Stimulated activated effector memory CD8-positive, alpha-beta T cell treated with anti-CD3 and anti-CD28 coated beads, Interleukin-12 subunit alpha, Interleukin-12 subunit beta, amount 100 ng/mL, for 72 hours (primary cell): ENCODE measurements at regions not wholly inside any gene's neighbourhood (a gene's known extent, or its start where the extent isn't known, plus 50 kb on each side); places are given as distances from the start of the nearest gene placed in this dataset.
A peak's percentile ranks its signal among the peaks of the same experiment; 100 is the strongest.
"Not testable (repeated sequence)": the region's sequence is repeated elsewhere in the genome, so short reads cannot be mapped to it uniquely, and the experiment has no call there.

ENCODE experiments used
- ATAC-seq: fragments of 150-1000 bp; cut with Tn5 transposase; 2 replicates; pipeline ENCODE4 v1.10.0; 2021
- DNase-seq, 2 donors: peaks; one replicate each; pipeline ENCODE4 v3.0.0; 2021 to 2022; ENCODE audit warnings: low spot score in 2 of 2
- H3K27ac Mint-ChIP-seq: one replicate; pipeline ENCODE4 v1.8.0; 2022; ENCODE audit warnings: mild to moderate bottlenecking, mixed read lengths
- H3K36me3 Mint-ChIP-seq: one replicate; pipeline ENCODE4 v1.8.0; 2022; ENCODE audit warnings: mild to moderate bottlenecking, mixed read lengths
- H3K4me1 Mint-ChIP-seq: one replicate; pipeline ENCODE4 v1.8.0; 2022; ENCODE audit warnings: mixed read lengths
- H3K4me3 Mint-ChIP-seq: one replicate; pipeline ENCODE4 v1.8.0; 2022; ENCODE audit warnings: mild to moderate bottlenecking, mixed read lengths
- H3K9me3 Mint-ChIP-seq: one replicate; pipeline ENCODE4 v1.8.0; 2022; ENCODE audit warnings: mixed read lengths

DNA sequence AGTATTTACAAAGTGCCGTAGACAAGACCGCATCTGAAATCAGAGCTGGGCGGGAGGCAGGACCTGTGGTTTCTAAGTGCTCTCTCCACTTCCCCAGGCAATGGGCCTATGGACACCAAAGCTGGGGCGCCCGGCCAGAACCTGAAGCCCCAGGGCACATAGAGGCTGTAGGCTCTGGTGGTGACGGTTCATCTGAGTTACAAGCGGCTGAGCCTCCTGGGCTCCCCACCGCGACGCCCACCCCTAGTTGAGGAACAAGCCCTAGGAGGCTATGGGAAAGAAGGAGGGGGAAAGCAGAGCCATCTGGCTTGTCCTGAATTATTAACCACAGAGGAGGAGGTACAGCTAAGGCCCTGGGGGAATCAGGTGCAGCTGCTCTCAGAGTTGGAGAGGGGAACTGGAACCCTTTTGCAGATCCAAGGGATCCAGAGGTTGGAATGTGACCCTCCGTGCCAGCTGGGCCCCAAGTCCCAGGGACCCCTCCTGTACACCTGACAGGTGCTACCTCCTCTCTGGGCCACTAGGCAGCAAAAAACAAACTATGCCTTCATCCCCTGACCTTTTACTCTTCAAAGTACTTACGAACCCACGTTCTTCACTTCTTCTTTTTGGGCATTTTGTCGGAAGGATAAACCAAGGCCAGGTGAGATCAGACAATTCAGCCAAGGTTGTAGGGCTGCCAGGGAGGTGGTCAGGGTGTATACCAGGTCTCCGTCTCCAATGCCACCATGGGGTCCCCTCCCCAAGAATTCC is 77.2 kb downstream of the ARL6IP4 start:
- DNase-seq, result no peak
- no peaks in the 10 kb centered on the region for H3K9me3 Mint-ChIP-seq
- no peak overlapping the region for H3K4me3 Mint-ChIP-seq
- H3K36me3 Mint-ChIP-seq, result no peaks in the 10 kb centered on the region
- peaks cover 11% of the 10 kb centered on the region for H3K4me1 Mint-ChIP-seq
- H3K27ac Mint-ChIP-seq, result no peak overlapping the region
- ATAC-seq, result no peak

DNA sequence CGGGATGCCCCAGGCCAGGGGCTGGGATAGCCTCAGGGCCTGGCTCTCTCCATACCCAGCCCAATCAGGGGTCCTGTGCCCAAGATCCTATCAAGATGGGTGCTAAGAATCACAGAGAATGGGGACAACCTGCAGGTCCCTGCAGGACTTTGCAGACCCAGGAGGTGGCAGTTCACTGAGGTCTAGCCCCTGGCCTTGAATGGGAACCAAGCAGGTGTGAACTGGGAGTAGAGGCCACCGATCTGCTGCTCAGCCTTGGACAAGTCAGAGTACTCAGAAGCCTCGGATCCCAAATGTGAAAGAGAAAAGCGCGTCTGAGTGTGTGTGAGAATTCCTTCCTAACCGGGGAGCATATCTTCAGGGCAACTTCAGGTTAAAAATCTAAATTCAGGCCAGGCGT is 76.2 kb downstream of the ARL6IP4 start:
- DNase-seq (no peak), ATAC-seq (no peak)
- no peaks in the 10 kb centered on the region for H3K36me3 Mint-ChIP-seq
- no peaks in the 10 kb centered on the region for H3K9me3 Mint-ChIP-seq
- H3K27ac Mint-ChIP-seq, result peak overlapping the region; percentile 61
- no peak overlapping the region for H3K4me3 Mint-ChIP-seq
- H3K4me1 Mint-ChIP-seq, result peaks cover 6% of the 10 kb centered on the region

GRCh38 chr12:123056053-123056452 is 75.6 kb downstream of the ARL6IP4 start:
- H3K4me3 Mint-ChIP-seq, result no peak overlapping the region
- DNase-seq (no peak), ATAC-seq (no peak)
- H3K4me1 Mint-ChIP-seq, result peaks cover 6% of the 10 kb centered on the region
- H3K27ac Mint-ChIP-seq, result peak overlapping the region; percentile 61
- H3K36me3 Mint-ChIP-seq, result no peaks in the 10 kb centered on the region
- no peaks in the 10 kb centered on the region for H3K9me3 Mint-ChIP-seq

DNA sequence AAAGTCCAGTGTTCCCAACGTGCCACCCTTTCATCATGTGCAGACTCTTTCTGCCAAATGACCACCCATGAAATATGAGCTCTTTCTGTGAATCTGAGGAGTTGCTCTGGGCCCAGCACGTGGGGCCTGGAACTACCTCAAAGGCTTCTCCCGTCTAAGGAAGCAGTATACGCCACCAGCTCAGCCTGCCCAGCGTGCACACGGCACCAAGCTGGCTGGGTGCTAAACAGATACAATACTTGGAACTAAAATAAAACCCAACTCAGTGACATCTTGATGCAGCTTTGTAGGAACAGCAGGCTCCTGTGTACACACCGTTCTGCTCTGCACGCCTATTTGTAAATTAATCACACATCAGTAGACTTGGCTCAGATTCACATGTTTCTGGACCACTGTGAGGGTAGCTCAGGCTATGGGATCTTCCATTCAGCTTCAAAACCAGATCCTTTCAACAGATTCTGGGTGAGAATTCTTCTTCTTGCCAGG is 74.8 kb downstream of the ARL6IP4 start:
- DNase-seq, result no peak
- Mint-ChIP-seq H3K4me3 (no peak overlapping the region), H3K4me1 (peaks cover 6% of the 10 kb centered on the region), H3K36me3 (no peaks in the 10 kb centered on the region), H3K27ac (no peak overlapping the region), H3K9me3 (no peaks in the 10 kb centered on the region)
- no peak for ATAC-seq

DNA sequence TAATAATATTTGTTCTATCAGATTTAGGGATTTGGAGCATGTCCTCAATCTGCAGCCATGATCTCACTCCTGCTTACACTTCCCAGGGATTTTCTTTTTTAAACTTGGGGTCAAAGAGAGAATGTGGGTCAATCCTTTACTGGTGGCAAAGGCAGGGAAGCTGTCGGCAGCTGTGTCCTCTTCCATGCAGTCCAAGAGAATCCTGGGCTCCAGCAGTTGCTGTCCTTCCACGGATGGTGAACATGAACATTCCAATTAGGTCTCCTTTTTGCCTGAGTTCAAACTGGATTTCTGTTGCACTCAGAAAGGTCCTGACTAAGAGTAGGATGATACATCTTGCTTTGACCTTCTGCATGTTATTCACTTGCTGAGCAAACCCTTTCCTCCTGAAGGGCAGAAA is 73.9 kb downstream of the ARL6IP4 start:
- Mint-ChIP-seq H3K36me3 (no peaks in the 10 kb centered on the region), H3K4me1 (peaks cover 6% of the 10 kb centered on the region), H3K4me3 (no peak overlapping the region), H3K9me3 (no peaks in the 10 kb centered on the region), H3K27ac (no peak overlapping the region)
- ATAC-seq (no peak), DNase-seq (no peak)

DNA sequence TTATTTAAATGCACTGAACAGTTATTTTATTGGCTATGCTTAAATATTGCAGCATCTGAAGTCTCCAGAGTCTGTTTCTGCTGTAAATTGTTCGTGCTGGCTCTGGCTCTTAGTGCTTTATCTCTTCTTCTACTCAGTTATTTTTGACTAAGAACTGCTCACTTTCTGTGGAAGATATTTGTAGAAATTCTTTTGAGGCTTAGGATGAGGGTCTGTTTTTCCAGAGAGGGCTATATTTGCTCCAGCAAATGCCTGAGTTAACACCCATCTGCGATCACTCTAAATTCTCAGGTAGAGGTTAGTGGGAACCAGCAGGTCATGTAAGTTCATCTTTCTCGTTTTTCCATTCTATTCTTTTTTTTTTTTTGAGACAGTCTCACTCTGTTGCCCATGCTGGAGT is 71.1 kb downstream of the ARL6IP4 start:
- Mint-ChIP-seq H3K4me1 (no peaks in the 10 kb centered on the region), H3K36me3 (no peaks in the 10 kb centered on the region), H3K27ac (no peak overlapping the region)

DNA sequence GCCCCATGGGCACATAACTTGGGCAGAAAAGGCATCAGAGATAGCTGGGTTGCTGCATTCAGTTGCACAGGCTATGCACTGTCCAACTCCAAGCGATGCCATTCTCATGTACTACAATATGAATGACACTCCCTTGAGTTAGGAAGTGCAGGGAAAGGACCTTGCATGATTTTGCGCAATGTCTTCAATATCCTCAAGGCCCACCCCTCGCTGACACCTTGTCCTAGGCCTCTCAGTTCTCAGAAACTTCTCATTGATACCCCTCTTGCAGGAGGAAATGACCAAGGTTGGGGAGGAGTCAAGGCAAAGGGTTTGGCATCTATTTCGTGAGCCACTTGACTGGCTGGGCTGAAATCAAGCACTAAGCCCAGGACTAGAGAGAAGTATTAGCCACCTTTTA is 70.4 kb downstream of the ARL6IP4 start:
- no peak for ATAC-seq
- no peaks in the 10 kb centered on the region for H3K9me3 Mint-ChIP-seq
- peaks cover under 1% of the 10 kb centered on the region for H3K4me1 Mint-ChIP-seq
- no peaks in the 10 kb centered on the region for H3K36me3 Mint-ChIP-seq
- no peak overlapping the region for H3K27ac Mint-ChIP-seq
- DNase-seq, result no peak
- H3K4me3 Mint-ChIP-seq, result no peak overlapping the region

More for the DNA sequence above, 71.1 kb downstream of the ARL6IP4 start:
- no peak for DNase-seq
- no peaks in the 10 kb centered on the region for H3K9me3 Mint-ChIP-seq
- ATAC-seq, result no peak
- no peak overlapping the region for H3K4me3 Mint-ChIP-seq

- H3K9me3 Mint-ChIP-seq, result no peaks in the 10 kb centered on the region
- H3K27ac Mint-ChIP-seq, result no peak overlapping the region
- DNase-seq (no peak), ATAC-seq (peak; percentile 89)
- H3K36me3 Mint-ChIP-seq, result no peaks in the 10 kb centered on the region
- H3K4me1 Mint-ChIP-seq, result peaks cover 6% of the 10 kb centered on the region
- H3K4me3 Mint-ChIP-seq, result no peak overlapping the region
Measured at GRCh38 chr12:123050331-123050831, 69.9 kb downstream of the ARL6IP4 start.

GRCh38 chr12:123049398-123050240 is 69.1 kb downstream of the ARL6IP4 start:
- no peaks in the 10 kb centered on the region for H3K9me3 Mint-ChIP-seq
- no peak overlapping the region for H3K4me3 Mint-ChIP-seq
- H3K36me3 Mint-ChIP-seq, result no peaks in the 10 kb centered on the region
- peaks cover 14% of the 10 kb centered on the region for H3K4me1 Mint-ChIP-seq
- ATAC-seq (no peak), DNase-seq (no peak)
- no peak overlapping the region for H3K27ac Mint-ChIP-seq

DNA sequence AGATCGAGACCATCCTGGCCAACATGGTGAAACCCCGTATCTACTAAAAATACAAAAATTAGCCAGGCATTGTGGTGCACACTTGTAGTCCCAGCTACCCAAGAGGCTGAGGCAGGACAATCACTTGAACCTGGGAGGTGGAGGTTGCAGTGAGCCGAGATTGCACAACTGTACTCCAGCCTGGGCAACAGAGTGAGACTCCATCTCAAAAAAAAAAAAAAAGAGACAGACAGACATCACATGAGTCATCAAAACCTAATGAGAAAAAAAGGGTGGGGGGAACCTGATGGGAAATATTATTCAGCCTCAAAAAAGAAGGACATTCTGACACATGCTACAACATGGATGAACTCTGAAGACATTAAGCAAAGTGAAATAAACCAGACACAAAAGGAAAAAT is 67.4 kb downstream of the ARL6IP4 start:
- H3K27ac Mint-ChIP-seq, H3K36me3 Mint-ChIP-seq, H3K9me3 Mint-ChIP-seq, DNase-seq, H3K4me3 Mint-ChIP-seq, ATAC-seq: not testable (repeated sequence)
- peaks cover 31% of the 10 kb centered on the region for H3K4me1 Mint-ChIP-seq

DNA sequence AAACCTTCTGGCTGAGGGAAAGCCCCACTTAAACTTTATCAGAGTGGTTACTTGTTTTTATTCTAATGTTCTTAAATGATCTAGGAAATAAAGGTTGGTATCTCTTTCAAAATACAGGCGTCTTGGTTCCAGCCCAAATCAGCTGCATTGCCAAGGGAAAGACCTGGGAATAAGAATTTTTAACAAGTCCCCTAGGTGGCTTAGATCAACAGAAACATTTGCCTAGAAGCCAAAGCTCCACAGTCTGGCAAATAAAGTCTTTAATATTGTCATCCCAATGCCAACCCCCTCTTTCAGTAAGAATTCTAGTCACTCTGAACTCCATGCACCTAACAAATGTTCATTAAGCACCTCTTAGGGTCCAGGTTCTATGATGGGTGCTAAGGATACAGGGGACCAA is 66.8 kb downstream of the ARL6IP4 start:
- ATAC-seq (no peak), DNase-seq (no peak)
- no peaks in the 10 kb centered on the region for H3K36me3 Mint-ChIP-seq
- peaks cover 32% of the 10 kb centered on the region for H3K4me1 Mint-ChIP-seq
- no peak overlapping the region for H3K4me3 Mint-ChIP-seq
- no peaks in the 10 kb centered on the region for H3K9me3 Mint-ChIP-seq
- H3K27ac Mint-ChIP-seq, result no peak overlapping the region

DNA sequence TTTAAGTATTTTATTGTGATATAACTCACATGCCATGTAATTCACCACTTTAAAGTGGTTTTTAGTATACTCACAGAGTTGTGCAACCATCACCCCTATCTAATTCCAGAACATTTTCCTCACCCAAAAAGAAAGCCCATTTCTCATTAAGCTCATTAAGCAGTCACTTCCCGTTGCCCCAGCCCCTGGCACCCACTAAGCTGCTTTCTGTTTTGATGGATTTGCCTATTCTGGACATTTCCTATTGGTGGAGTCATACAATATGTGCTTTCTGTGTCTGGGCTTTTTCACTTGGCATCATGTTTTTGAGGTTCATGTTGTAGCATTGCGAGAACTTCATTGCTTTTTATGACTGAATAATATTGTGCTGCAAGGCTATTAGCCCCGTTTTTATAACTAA is 66.0 kb downstream of the ARL6IP4 start:
- peak overlapping the region; percentile 2 for H3K27ac Mint-ChIP-seq
- no peaks in the 10 kb centered on the region for H3K36me3 Mint-ChIP-seq
- DNase-seq, result no peak
- H3K4me3 Mint-ChIP-seq, result no peak overlapping the region
- H3K9me3 Mint-ChIP-seq, result no peaks in the 10 kb centered on the region
- H3K4me1 Mint-ChIP-seq, result peaks cover 32% of the 10 kb centered on the region
- ATAC-seq, result no peak

GRCh38 chr12:123045678-123046077 is 65.2 kb downstream of the ARL6IP4 start:
- Mint-ChIP-seq H3K27ac (peak overlapping the region; percentile 2), H3K9me3 (no peaks in the 10 kb centered on the region), H3K4me1 (peaks cover 32% of the 10 kb centered on the region), H3K4me3 (no peak overlapping the region), H3K36me3 (no peaks in the 10 kb centered on the region)
- ATAC-seq (no peak), DNase-seq (no peak)

GRCh38 chr12:123044351-123044750 is 63.9 kb downstream of the ARL6IP4 start:
- Mint-ChIP-seq H3K36me3 (no peaks in the 10 kb centered on the region), H3K9me3 (no peaks in the 10 kb centered on the region), H3K4me3 (no peak overlapping the region), H3K4me1 (peaks cover 32% of the 10 kb centered on the region), H3K27ac (peak overlapping the region; percentile 41)
- no peak for DNase-seq
- ATAC-seq, result no peak

- peaks cover 32% of the 10 kb centered on the region for H3K4me1 Mint-ChIP-seq
- DNase-seq, result peak; percentile 43 to 77
- H3K9me3 Mint-ChIP-seq, result no peaks in the 10 kb centered on the region
- peak; percentile 99 for ATAC-seq
- H3K36me3 Mint-ChIP-seq, result no peaks in the 10 kb centered on the region
- H3K27ac Mint-ChIP-seq, result peak overlapping the region; percentile 41
- peak overlapping the region; percentile 34 for H3K4me3 Mint-ChIP-seq
Measured at GRCh38 chr12:123043536-123044001, 63.1 kb downstream of the ARL6IP4 start.
